Progenitor cell of endocrine pancreas (in vitro differentiated cells): ENCODE measurements at regions not wholly inside any gene's neighbourhood (a gene's known extent, or its start where the extent isn't known, plus 50 kb on each side); places are given as distances from the start of the nearest gene placed in this dataset.

ENCODE experiments used
- DNase-seq: peaks from one replicate; pipeline ENCODE4 v3.0.0; 2021; ENCODE audit warnings: low spot score; ENCODE audit not compliant: unreplicated experiment
- H3K27ac Mint-ChIP-seq: 2 replicates; pipeline ENCODE4 v1.8.0; 2021; ENCODE audit warnings: mild to moderate bottlenecking, moderate library complexity, mixed read lengths
- H3K27me3 Mint-ChIP-seq: 2 replicates; pipeline ENCODE4 v1.8.0; 2021; ENCODE audit warnings: mixed read lengths
- H3K36me3 Mint-ChIP-seq: 2 replicates; pipeline ENCODE4 v1.8.0; 2022; ENCODE audit warnings: mixed read lengths; ENCODE audit not compliant: insufficient read depth
- H3K4me1 Mint-ChIP-seq: 2 replicates; pipeline ENCODE4 v1.8.0; 2021; ENCODE audit warnings: low read depth, mixed read lengths
- H3K4me3 Mint-ChIP-seq: 2 replicates; pipeline ENCODE4 v1.8.0; 2021; ENCODE audit warnings: low read depth, mild to moderate bottlenecking, moderate library complexity, mixed read lengths
- H3K9me3 Mint-ChIP-seq: 2 replicates; pipeline ENCODE4 v1.8.0; 2021; ENCODE audit warnings: low read depth, mixed read lengths
- TF ChIP-seq, protein P1 (sequence below): fragments of 200-600 bp; sonication (generic); IDR thresholded peaks from one replicate; pipeline ENCODE4 v1.5.0; 2021; ENCODE audit warnings: antibody characterized with exemption, mild to moderate bottlenecking; ENCODE audit not compliant: unreplicated experiment

DNA sequence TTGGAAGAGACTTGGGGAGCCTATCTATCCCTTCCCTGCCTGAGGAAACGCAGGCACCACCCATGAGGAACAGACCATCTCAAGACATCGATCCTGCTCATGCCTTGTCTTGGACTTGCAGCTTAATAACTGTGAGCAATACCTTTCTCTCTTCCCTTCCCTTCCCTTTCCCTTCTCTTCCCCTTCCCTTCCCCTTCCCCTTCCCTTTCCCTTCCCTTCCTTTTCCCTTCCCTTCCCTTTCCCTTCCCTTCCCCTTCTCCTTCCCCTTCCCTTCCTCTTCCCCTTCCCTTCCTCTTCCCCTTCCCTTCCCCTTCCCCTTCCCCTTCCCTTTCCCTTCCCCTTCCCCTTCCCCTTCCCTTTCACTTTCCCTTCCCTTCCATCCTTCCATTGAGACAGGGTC is 650.7 kb upstream of the SOX11 start:
- Mint-ChIP-seq H3K4me3 (no peak overlapping the region), H3K9me3 (no peaks in the 10 kb centered on the region), H3K36me3 (no peaks in the 10 kb centered on the region), H3K27me3 (no peaks in the 10 kb centered on the region), H3K27ac (no peak overlapping the region), H3K4me1 (peaks cover 6% of the 10 kb centered on the region)
- TF ChIP-seq, protein P1, sequence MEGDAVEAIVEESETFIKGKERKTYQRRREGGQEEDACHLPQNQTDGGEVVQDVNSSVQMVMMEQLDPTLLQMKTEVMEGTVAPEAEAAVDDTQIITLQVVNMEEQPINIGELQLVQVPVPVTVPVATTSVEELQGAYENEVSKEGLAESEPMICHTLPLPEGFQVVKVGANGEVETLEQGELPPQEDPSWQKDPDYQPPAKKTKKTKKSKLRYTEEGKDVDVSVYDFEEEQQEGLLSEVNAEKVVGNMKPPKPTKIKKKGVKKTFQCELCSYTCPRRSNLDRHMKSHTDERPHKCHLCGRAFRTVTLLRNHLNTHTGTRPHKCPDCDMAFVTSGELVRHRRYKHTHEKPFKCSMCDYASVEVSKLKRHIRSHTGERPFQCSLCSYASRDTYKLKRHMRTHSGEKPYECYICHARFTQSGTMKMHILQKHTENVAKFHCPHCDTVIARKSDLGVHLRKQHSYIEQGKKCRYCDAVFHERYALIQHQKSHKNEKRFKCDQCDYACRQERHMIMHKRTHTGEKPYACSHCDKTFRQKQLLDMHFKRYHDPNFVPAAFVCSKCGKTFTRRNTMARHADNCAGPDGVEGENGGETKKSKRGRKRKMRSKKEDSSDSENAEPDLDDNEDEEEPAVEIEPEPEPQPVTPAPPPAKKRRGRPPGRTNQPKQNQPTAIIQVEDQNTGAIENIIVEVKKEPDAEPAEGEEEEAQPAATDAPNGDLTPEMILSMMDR: no peak
- no peak for DNase-seq

DNA sequence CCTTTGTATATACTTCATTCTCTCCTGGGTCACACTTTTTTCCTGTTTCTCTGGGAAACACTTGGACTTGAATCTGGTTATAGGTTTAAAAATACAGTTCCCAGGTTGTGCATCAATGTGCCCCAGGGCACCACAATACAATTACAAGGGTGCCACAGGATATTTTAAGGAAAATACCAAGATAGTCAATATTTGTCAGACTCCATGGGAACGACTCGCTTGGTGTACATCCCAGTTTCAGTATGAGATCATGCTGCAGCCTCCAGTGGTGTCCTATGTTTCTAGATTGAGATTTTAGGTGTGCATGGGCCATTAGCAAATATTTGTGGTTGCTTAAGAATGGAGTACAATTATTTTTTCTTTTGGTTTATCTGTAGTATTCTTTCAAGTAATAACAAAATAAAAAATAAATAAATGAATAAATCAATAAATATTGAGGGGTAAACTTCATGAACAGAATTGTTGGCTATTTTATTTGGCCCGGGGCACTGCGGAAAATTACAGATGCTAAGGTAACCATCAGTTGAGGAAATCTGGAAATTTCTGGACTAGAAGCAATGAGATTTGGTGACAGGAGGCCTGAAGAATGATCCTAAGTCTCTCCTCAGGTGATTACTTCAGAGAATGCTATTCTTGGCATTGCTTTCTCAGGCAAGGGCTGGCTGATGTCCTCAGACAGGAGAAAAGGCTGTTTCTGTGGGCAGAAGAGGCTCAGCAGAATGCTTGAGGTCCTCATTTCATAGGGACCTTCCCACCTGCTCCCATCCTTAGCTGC is 649.3 kb upstream of the SOX11 start:
- Mint-ChIP-seq H3K27ac (no peak overlapping the region), H3K4me1 (peaks cover 6% of the 10 kb centered on the region), H3K4me3 (no peak overlapping the region), H3K27me3 (no peaks in the 10 kb centered on the region), H3K36me3 (no peaks in the 10 kb centered on the region), H3K9me3 (peaks cover 5% of the 10 kb centered on the region)
- DNase-seq: no peak
- TF ChIP-seq, protein P1: no peak

DNA sequence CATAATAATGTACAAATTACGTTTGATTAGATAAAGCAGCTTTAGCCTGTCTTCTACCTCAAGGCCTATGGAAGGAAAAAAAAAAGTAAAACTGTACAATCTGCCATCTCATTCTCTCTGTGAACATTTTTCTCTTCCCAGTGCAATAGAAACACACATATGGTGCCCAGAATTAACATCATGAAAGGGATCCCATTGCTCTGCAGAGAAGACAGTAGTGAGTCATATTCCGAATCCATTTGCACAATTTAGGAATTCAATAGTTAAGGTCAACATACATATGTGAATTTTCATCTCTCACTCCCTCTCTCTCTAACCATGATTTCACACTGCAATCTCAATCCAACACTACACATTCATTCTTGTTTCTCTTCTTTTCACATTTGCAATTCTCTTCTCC is 640.9 kb upstream of the SOX11 start:
- no peak overlapping the region for H3K4me3 Mint-ChIP-seq
- H3K36me3 Mint-ChIP-seq: no peaks in the 10 kb centered on the region
- no peak overlapping the region for H3K27ac Mint-ChIP-seq
- no peaks in the 10 kb centered on the region for H3K4me1 Mint-ChIP-seq
- H3K27me3 Mint-ChIP-seq: no peaks in the 10 kb centered on the region
- TF ChIP-seq, protein P1: no peak
- H3K9me3 Mint-ChIP-seq: peaks cover 5% of the 10 kb centered on the region
- no peak for DNase-seq

DNA sequence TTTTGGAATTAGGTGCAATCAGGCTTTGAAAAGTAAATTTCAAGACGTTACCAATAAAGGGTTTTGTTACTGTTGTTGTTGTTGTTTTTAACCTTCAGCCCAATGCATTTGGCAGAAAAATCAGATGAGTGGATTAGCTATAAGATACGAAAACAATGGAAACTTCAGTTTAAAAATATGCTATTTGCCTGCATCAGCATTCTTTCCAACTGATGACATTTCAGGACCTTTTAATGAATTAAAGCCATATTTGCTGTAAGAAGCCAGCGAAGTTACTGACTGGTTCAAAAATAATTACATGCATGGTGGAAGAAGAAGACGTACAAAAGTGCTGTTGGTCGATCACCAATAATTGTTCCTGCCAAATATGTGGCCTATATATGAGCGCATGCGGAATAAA is 639.3 kb upstream of the SOX11 start:
- Mint-ChIP-seq H3K4me1 (peaks cover 4% of the 10 kb centered on the region), H3K27ac (no peak overlapping the region), H3K36me3 (no peaks in the 10 kb centered on the region), H3K4me3 (no peak overlapping the region), H3K9me3 (no peaks in the 10 kb centered on the region), H3K27me3 (no peaks in the 10 kb centered on the region)
- TF ChIP-seq, protein P1: no peak
- no peak for DNase-seq

DNA sequence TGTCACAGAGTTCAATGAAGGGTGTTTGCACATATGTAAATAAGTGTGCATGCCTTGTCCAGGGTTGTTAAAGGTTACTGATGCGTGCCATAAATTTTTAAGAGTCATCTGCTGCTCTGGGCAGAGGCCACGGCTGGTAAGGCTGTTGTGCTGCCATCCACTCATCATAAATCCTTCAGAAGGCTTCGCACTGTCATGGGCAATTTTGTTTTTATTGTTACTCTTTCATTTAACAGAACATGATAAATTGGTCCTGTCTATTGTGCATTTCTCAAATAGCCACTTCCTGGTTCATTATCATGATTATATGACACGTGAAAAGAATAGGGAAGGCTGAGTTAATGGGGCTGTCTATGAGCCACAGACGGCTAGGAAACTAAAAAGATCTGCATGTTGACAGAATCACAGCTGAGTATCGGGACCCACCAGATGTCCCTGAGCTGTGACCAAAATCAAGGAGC is 634.3 kb upstream of the SOX11 start:
- no peaks in the 10 kb centered on the region for H3K9me3 Mint-ChIP-seq
- no peaks in the 10 kb centered on the region for H3K36me3 Mint-ChIP-seq
- H3K27ac Mint-ChIP-seq: no peak overlapping the region
- TF ChIP-seq, protein P1: no peak
- H3K27me3 Mint-ChIP-seq: no peaks in the 10 kb centered on the region
- H3K4me1 Mint-ChIP-seq: peaks cover 7% of the 10 kb centered on the region
- no peak for DNase-seq
- H3K4me3 Mint-ChIP-seq: no peak overlapping the region
